B cell (primary cell): ENCODE measurements at regions not wholly inside any gene's neighbourhood (a gene's known extent, or its start where the extent isn't known, plus 50 kb on each side); places are given as distances from the start of the nearest gene placed in this dataset.

ENCODE experiments used
- ATAC-seq: fragments of 200-7000 bp; cut with Tn5 transposase; one replicate; pipeline ENCODE4 v1.10.0; 2021; ENCODE audit warnings: low read depth, mild to moderate bottlenecking, moderate number of reproducible peaks, moderate library complexity
- CTCF ChIA-PET: fragments of 350-600 bp; sonication (Branson Sonifier 250); formaldehyde crosslinking; loops from one replicate; lab custom pipeline; 2021; ENCODE audit warnings: antibody characterized with exemption, inconsistent platforms; lab: Charles Lee
- POLR2A ChIA-PET: fragments of 350-600 bp; sonication (Branson Sonifier 250); formaldehyde crosslinking; loops from one replicate; lab custom pipeline; 2021; ENCODE audit warnings: antibody characterized with exemption; lab: Charles Lee
- DNase-seq: peaks from one replicate; pipeline ENCODE4 v3.0.0; 2013
- H2AFZ ChIP-seq: 2 replicates; pipeline ENCODE4 v1.6.1; 2012; ENCODE audit warnings: mild to moderate bottlenecking, low read depth, low read length; ENCODE audit not compliant: insufficient read depth, poor library complexity, severe bottlenecking
- H3K27ac ChIP-seq, 2 donors: 1 replicate in 1 of 2; 2 replicates in 1 of 2; pipeline ENCODE4 v1.5.1; 2012 to 2013; ENCODE audit warnings: low read length in 2 of 2, mild to moderate bottlenecking in 2 of 2, moderate library complexity in 1 of 2
- H3K27me3 ChIP-seq, 4 experiments: fragments of 200-600 bp in 1 of 4; sonication (generic) in 1 of 4; replicated peaks in 1 of 4; 1 replicate in 2 of 4; 2 replicates in 2 of 4; pipeline versions ENCODE4 v1.6.1 to v1.7.0; 2013 to 2016; ENCODE audit warnings: low read length in 3 of 4, mild to moderate bottlenecking in 2 of 4, mixed read lengths in 1 of 4, moderate library complexity in 1 of 4; ENCODE audit not compliant: insufficient read depth in 4 of 4, control insufficient read depth in 3 of 4; ENCODE audit errors: control extremely low read depth in 1 of 4
- H3K36me3 ChIP-seq, 2 experiments: replicated peaks in 1 of 2; 1 replicate in 1 of 2; 2 replicates in 1 of 2; pipeline versions ENCODE4 v1.6.1 to v1.7.1; 2013; ENCODE audit warnings: low read length in 1 of 2; ENCODE audit not compliant: insufficient read depth in 2 of 2, control insufficient read depth in 1 of 2; ENCODE audit errors: control extremely low read depth in 1 of 2, extremely low read depth in 1 of 2
- H3K4me1 ChIP-seq, 2 donors: fragments of 200-600 bp in 1 of 2; sonication (generic) in 1 of 2; 1 replicate in 1 of 2; 2 replicates in 1 of 2; pipeline versions ENCODE4 v1.5.1 to v1.6.1; 2013 to 2017; ENCODE audit warnings: low read length in 2 of 2; ENCODE audit not compliant: control insufficient read depth in 2 of 2, insufficient read depth in 2 of 2
- H3K4me2 ChIP-seq: replicated peaks from 2 replicates; pipeline ENCODE3; 2012; ENCODE audit warnings: mild to moderate bottlenecking, low read depth, low read length; ENCODE audit not compliant: poor library complexity, severe bottlenecking
- H3K4me3 ChIP-seq, 5 experiments: fragments of 200-600 bp in 1 of 5; sonication (generic) in 1 of 5; 1 replicate in 3 of 5; 2 replicates in 2 of 5; pipeline versions ENCODE4 v1.5.1 to v1.7.0; 2011 to 2016; ENCODE audit warnings: low read length in 4 of 5, mild to moderate bottlenecking in 4 of 5, low read depth in 2 of 5, control low read depth in 1 of 5, moderate library complexity in 1 of 5; ENCODE audit not compliant: insufficient read depth in 1 of 5; ENCODE audit errors: control extremely low read depth in 1 of 5, extremely low read depth in 1 of 5
- H3K79me2 ChIP-seq: fragments of 200-600 bp; sonication (generic); one replicate; pipeline ENCODE4 v1.6.0; 2016; ENCODE audit warnings: low read length; ENCODE audit not compliant: control insufficient read depth, insufficient read depth
- H3K9ac ChIP-seq: fragments of 200-600 bp; sonication (generic); 2 replicates; pipeline ENCODE4 v1.6.1; 2017; ENCODE audit warnings: mild to moderate bottlenecking, low read length, moderate library complexity
- H3K9me3 ChIP-seq, 3 donors: one replicate each; pipeline versions ENCODE4 v1.6.1 to v1.7.1; 2013; ENCODE audit warnings: low read length in 2 of 3; ENCODE audit not compliant: control insufficient read depth in 2 of 3, insufficient read depth in 1 of 3; ENCODE audit errors: control extremely low read depth in 1 of 3
- H4K20me1 ChIP-seq: 2 replicates; pipeline ENCODE4 v1.6.0; 2012; ENCODE audit warnings: mild to moderate bottlenecking, low read length; ENCODE audit not compliant: insufficient read depth, control insufficient read depth, poor library complexity, severe bottlenecking
- H3K27ac Mint-ChIP-seq: one replicate; pipeline ENCODE4 v1.8.0; 2021; ENCODE audit warnings: mixed read lengths
- H3K27me3 Mint-ChIP-seq: one replicate; pipeline ENCODE4 v1.8.0; 2021; ENCODE audit warnings: mixed read lengths
- H3K4me1 Mint-ChIP-seq: one replicate; pipeline ENCODE4 v1.8.0; 2021; ENCODE audit warnings: mixed read lengths
- H3K4me3 Mint-ChIP-seq: one replicate; pipeline ENCODE4 v1.8.0; 2021; ENCODE audit warnings: mixed read lengths
- H3K9me3 Mint-ChIP-seq: one replicate; pipeline ENCODE4 v1.8.0; 2022; ENCODE audit warnings: mixed read lengths; ENCODE audit not compliant: insufficient read depth
- CTCF ChIP-seq: fragments of 200-600 bp; IDR thresholded peaks from one replicate; pipeline ENCODE4 v1.8.0; 2022; ENCODE audit warnings: antibody characterized with exemption, mild to moderate bottlenecking
- EZH2 ChIP-seq: IDR thresholded peaks from 2 replicates; pipeline ENCODE4 v1.6.1; 2012; ENCODE audit warnings: borderline replicate concordance, low read depth, mild to moderate bottlenecking, moderate library complexity, low read length; ENCODE audit not compliant: insufficient read depth, poor library complexity, severe bottlenecking
- whole genome bisulfite sequencing: methylation state at CpG from one replicate; pipeline ENCODE4 v1.1.5; 2013; ENCODE audit warnings: missing lambda C conversion rate; ENCODE audit not compliant: insufficient coverage; 5-methylcytosine and 5-hydroxymethylcytosine counted together
- intact Hi-C: fragments of 100-400 bp; cut with micrococcal nuclease; formaldehyde crosslinking; loops from one replicate; pipeline ENCODE4 v1.10.0; 2022

DNA sequence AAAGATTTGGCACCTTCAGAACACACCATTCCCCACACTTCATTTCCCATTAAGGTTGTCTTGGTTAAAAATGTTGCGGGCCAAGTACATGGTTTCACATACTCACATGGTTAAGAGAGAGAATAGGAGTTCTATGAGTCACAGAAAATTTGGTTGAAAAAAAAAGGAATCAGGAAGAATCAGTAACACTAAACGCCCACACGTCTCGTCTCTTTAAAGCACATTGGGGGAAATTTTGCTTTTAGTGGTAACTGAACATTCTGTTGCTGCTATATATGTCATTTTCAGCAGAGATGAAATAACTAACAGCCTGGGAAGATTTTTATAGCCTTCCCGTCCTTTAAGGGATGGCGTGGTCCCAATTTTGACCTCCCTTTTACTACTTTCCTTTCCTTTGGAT, 132.9 kb upstream of the ERG start:
- ATAC-seq: no peak
- Histone ChIP-seq H3K4me1 (no peaks in the 10 kb centered on the region), H3K79me2 (no peaks in the 10 kb centered on the region), H2AFZ (no peak overlapping the region), H3K27ac (no peak overlapping the region), H3K4me2 (no peak overlapping the region), H3K36me3 (no peaks in the 10 kb centered on the region), H3K9ac (no peak overlapping the region), H4K20me1 (no peaks in the 10 kb centered on the region), H3K27me3 (no peaks in the 10 kb centered on the region), H3K4me3 (no peak overlapping the region), H3K9me3 (peaks cover 0 to 4% (median 0%) of the 10 kb centered on the region in 3 donors)
- WGBS: 89% methylated on average over 5 of the region's 6 CpGs
- POLR2A ChIA-PET: no interaction called here
- TF ChIP-seq CTCF (no peak), EZH2 (no peak)
- Mint-ChIP-seq H3K9me3 (peaks cover 4% of the 10 kb centered on the region), H3K4me1 (no peaks in the 10 kb centered on the region), H3K27me3 (no peaks in the 10 kb centered on the region), H3K4me3 (no peak overlapping the region), H3K27ac (no peak overlapping the region)
- intact Hi-C loops: no loop called here
- DNase-seq: no peak
- CTCF ChIA-PET: no interaction called here

GRCh38 chr21:38631676-38632075, 133.4 kb upstream of the ERG start:
- H3K27me3 Mint-ChIP-seq: no peaks in the 10 kb centered on the region
- no peaks in the 10 kb centered on the region for H3K4me1 Mint-ChIP-seq
- peaks cover 4% of the 10 kb centered on the region for H3K9me3 Mint-ChIP-seq
- H3K9ac ChIP-seq: no peak overlapping the region
- no peak overlapping the region for H3K4me3 ChIP-seq
- no peaks in the 10 kb centered on the region for H3K36me3 ChIP-seq
- TF ChIP-seq CTCF (no peak), EZH2 (no peak)
- no peaks in the 10 kb centered on the region for H3K4me1 ChIP-seq
- CTCF ChIA-PET: no interaction called here
- ATAC-seq (no peak), DNase-seq (no peak)
- WGBS: 92% methylated on average over 1 of the region's 5 CpGs
- no peak overlapping the region for H3K27ac ChIP-seq
- H3K4me3 Mint-ChIP-seq: no peak overlapping the region
- no peaks in the 10 kb centered on the region for H4K20me1 ChIP-seq
- no peaks in the 10 kb centered on the region for H3K27me3 ChIP-seq
- H3K79me2 ChIP-seq: no peaks in the 10 kb centered on the region
- intact Hi-C loops: no loop called here
- H3K4me2 ChIP-seq: no peak overlapping the region
- POLR2A ChIA-PET: no interaction called here
- H3K9me3 ChIP-seq: peaks cover 0 to 8% (median 0%) of the 10 kb centered on the region in 3 donors
- H2AFZ ChIP-seq: no peak overlapping the region
- H3K27ac Mint-ChIP-seq: no peak overlapping the region
